A549 (cell line): ENCODE measurements at regions not wholly inside any gene's neighbourhood (a gene's known extent, or its start where the extent isn't known, plus 50 kb on each side); places are given as distances from the start of the nearest gene placed in this dataset.

Experiments used
- ATAC-seq, 2 experiments: fragments of 200-7000 bp in 1 of 2; fragments of >200 bp in 1 of 2; cut with Nextera tagmentation in 1 of 2; cut with Tn5 transposase in 1 of 2; 3 replicates each; pipeline versions ENCODE4 v1.8.0 to v1.9.1; 2018 to 2020; ENCODE audit warnings: mild to moderate bottlenecking in 1 of 2, moderate library complexity in 1 of 2
- CTCF ChIA-PET: fragments of 300-600 bp; sonication (Branson Sonifier 250); formaldehyde crosslinking; extraction: SDS; loops from one replicate; lab custom pipeline; 2021; ENCODE audit warnings: antibody characterized with exemption, inconsistent platforms; lab: Yijun Ruan, JAX
- POLR2A ChIA-PET: fragments of 350-600 bp; formaldehyde crosslinking; extraction: SDS; loops from one replicate; lab custom pipeline; 2021; ENCODE audit warnings: antibody characterized with exemption, inconsistent platforms; lab: Yijun Ruan, JAX
- DNase-seq, 2 experiments: peaks; one replicate each; pipeline versions ENCODE4 v3.0.0 to v3.0.0-alpha.2; 2011 to 2016; ENCODE audit warnings: low read depth in 1 of 2, low spot score in 1 of 2
- FAIRE-seq: peaks from 2 replicates; lab custom pipeline; 2011; peaks lifted over from hg19 to GRCh38; lab: Jason Lieb, UNC
- H3K27ac ChIP-seq, 2 experiments: fragments of >200 bp; sonication (Bioruptor Twin); formaldehyde crosslinking; 3 replicates each; pipeline ENCODE4 v1.5.1; 2016 to 2017
- H3K4me1 ChIP-seq: fragments of >200 bp; sonication (Bioruptor Twin); formaldehyde crosslinking; 3 replicates; pipeline ENCODE4 v1.6.1; 2016
- H3K4me2 ChIP-seq: fragments of >200 bp; sonication (Bioruptor Twin); formaldehyde crosslinking; 3 replicates; pipeline ENCODE4 v1.6.1; 2016
- H3K4me3 ChIP-seq: fragments of >200 bp; sonication (Bioruptor Twin); formaldehyde crosslinking; 3 replicates; pipeline ENCODE4 v1.5.1; 2016
- H3K9me3 ChIP-seq: fragments of >200 bp; sonication (Bioruptor Twin); formaldehyde crosslinking; 3 replicates; pipeline ENCODE4 v1.6.1; 2016
- CBX8 ChIP-seq: fragments of 200-600 bp; sonication (generic); IDR thresholded peaks from 2 replicates; pipeline ENCODE4 v1.6.1; 2016
- CHD2 ChIP-seq: fragments of 150-350 bp; IDR thresholded peaks from 2 replicates; pipeline ENCODE4 v1.6.1; 2014; ENCODE audit warnings: low read length; ENCODE audit not compliant: partially characterized antibody
- EHMT2 ChIP-seq: fragments of 200-600 bp; sonication (generic); IDR thresholded peaks from 2 replicates; pipeline ENCODE4 v1.6.1; 2016; ENCODE audit warnings: antibody characterized with exemption, low read depth, mild to moderate bottlenecking, moderate library complexity
- EP300 ChIP-seq, 2 experiments: fragments of >200 bp; sonication (Bioruptor Twin); formaldehyde crosslinking; IDR thresholded peaks; 2 replicates in 1 of 2; 3 replicates in 1 of 2; pipeline ENCODE4 v1.6.1; 2016 to 2017
- FOSB ChIP-seq: fragments of 250-450 bp; sonication (Bioruptor Pico); IDR thresholded peaks from 2 replicates; pipeline ENCODE4 v1.5.0; 2020; ENCODE audit warnings: mild to moderate bottlenecking, moderate library complexity
- FOSL2 ChIP-seq, 2 experiments: fragments of 450-650 bp in 1 of 2; fragments of >200 bp in 1 of 2; sonication (Bioruptor Twin) in 1 of 2; formaldehyde crosslinking; IDR thresholded peaks; 2 replicates each; pipeline versions ENCODE4 v1.5.0 to v1.6.1; 2016 to 2020; ENCODE audit warnings: mild to moderate bottlenecking in 1 of 2, moderate library complexity in 1 of 2
- FOXS1 ChIP-seq: fragments of 250-450 bp; sonication (Bioruptor Pico); IDR thresholded peaks from 2 replicates; pipeline ENCODE4 v1.5.0; 2020; ENCODE audit warnings: mild to moderate bottlenecking, moderate library complexity
- GATA3 ChIP-seq: IDR thresholded peaks from 2 replicates; pipeline ENCODE4 v1.6.1; 2012; ENCODE audit warnings: borderline replicate concordance
- HDAC2 ChIP-seq: fragments of 200-600 bp; sonication (generic); IDR thresholded peaks from 2 replicates; pipeline ENCODE4 v1.6.1; 2016
- HOXB13 ChIP-seq: fragments of 250-450 bp; sonication (Bioruptor Pico); IDR thresholded peaks from 2 replicates; pipeline ENCODE4 v1.5.0; 2020; ENCODE audit warnings: low read depth, mild to moderate bottlenecking, moderate library complexity
- HOXB5 ChIP-seq: fragments of 250-450 bp; sonication (Bioruptor Pico); IDR thresholded peaks from 2 replicates; pipeline ENCODE4 v1.5.0; 2020; ENCODE audit warnings: mild to moderate bottlenecking, moderate library complexity
- JUN ChIP-seq, 2 experiments: fragments of >200 bp; sonication (Bioruptor Twin); formaldehyde crosslinking; IDR thresholded peaks; 2 replicates in 1 of 2; 3 replicates in 1 of 2; pipeline ENCODE4 v1.6.1; 2016 to 2017
- KDM5A ChIP-seq: fragments of 200-600 bp; sonication (generic); IDR thresholded peaks from 2 replicates; pipeline ENCODE4 v1.6.1; 2016; ENCODE audit warnings: antibody characterized with exemption, mild to moderate bottlenecking
- MAZ ChIP-seq: fragments of 150-350 bp; IDR thresholded peaks from 2 replicates; pipeline ENCODE4 v1.6.1; 2014; ENCODE audit warnings: antibody characterized with exemption, low read depth, low read length, borderline replicate concordance
- MYC ChIP-seq: IDR thresholded peaks from 2 replicates; pipeline ENCODE4 v1.6.1; 2012; ENCODE audit warnings: mild to moderate bottlenecking, inconsistent platforms, low read length, improper control_type of control experiment, borderline replicate concordance
- NPAS2 ChIP-seq: fragments of 250-450 bp; sonication (Bioruptor Pico); IDR thresholded peaks from 2 replicates; pipeline ENCODE4 v1.8.0; 2022; ENCODE audit warnings: mild to moderate bottlenecking, moderate library complexity, borderline replicate concordance
- PHF8 ChIP-seq: fragments of 200-600 bp; sonication (generic); IDR thresholded peaks from 2 replicates; pipeline ENCODE4 v1.6.1; 2016; ENCODE audit warnings: low read depth, mild to moderate bottlenecking, antibody characterized with exemption, moderate library complexity, borderline replicate concordance
- POLR2A ChIP-seq: IDR thresholded peaks from 2 replicates; pipeline ENCODE4 v1.6.1; 2012; ENCODE audit warnings: mild to moderate bottlenecking, low read length
- RCOR1 ChIP-seq: fragments of 150-350 bp; IDR thresholded peaks from 2 replicates; pipeline ENCODE4 v1.6.1; 2014; ENCODE audit warnings: antibody characterized with exemption, low read length, low read depth
- SMC3 ChIP-seq: fragments of >200 bp; sonication (Bioruptor Twin); formaldehyde crosslinking; IDR thresholded peaks from 3 replicates; pipeline ENCODE4 v1.6.1; 2018; ENCODE audit warnings: inconsistent platforms
- TP53 ChIP-seq: fragments of 250-450 bp; sonication (Bioruptor Pico); IDR thresholded peaks from 2 replicates; pipeline ENCODE4 v1.5.0; 2021; ENCODE audit warnings: mild to moderate bottlenecking, moderate library complexity
- WGBS: methylation state at CpG from one replicate; pipeline ENCODE4 v1.1.6; 2017; ENCODE audit errors: missing lambda C conversion rate; 5-methylcytosine and 5-hydroxymethylcytosine counted together
- TF ChIP-seq, protein P1 (sequence below): IDR thresholded peaks from 2 replicates; pipeline ENCODE4 v1.6.1; 2012; ENCODE audit warnings: low read depth, borderline replicate concordance
- TF ChIP-seq, protein P2 (sequence below): fragments of >200 bp; sonication (Bioruptor Twin); formaldehyde crosslinking; IDR thresholded peaks from 3 replicates; pipeline ENCODE4 v1.6.1; 2016
- TF ChIP-seq, protein P3 (sequence below): fragments of >200 bp; sonication (Bioruptor Twin); formaldehyde crosslinking; IDR thresholded peaks from 2 replicates; pipeline ENCODE4 v1.6.1; 2016
- TF ChIP-seq, protein P4 (sequence below): fragments of 150-350 bp; IDR thresholded peaks from 2 replicates; pipeline ENCODE4 v1.6.1; 2014; ENCODE audit warnings: low read depth, mild to moderate bottlenecking, low read length
- TF ChIP-seq, protein P5 (sequence below): fragments of 250-450 bp; sonication (Bioruptor Pico); IDR thresholded peaks from 2 replicates; pipeline ENCODE4 v1.5.0; 2021; ENCODE audit warnings: mild to moderate bottlenecking, moderate library complexity, borderline replicate concordance

DNA sequence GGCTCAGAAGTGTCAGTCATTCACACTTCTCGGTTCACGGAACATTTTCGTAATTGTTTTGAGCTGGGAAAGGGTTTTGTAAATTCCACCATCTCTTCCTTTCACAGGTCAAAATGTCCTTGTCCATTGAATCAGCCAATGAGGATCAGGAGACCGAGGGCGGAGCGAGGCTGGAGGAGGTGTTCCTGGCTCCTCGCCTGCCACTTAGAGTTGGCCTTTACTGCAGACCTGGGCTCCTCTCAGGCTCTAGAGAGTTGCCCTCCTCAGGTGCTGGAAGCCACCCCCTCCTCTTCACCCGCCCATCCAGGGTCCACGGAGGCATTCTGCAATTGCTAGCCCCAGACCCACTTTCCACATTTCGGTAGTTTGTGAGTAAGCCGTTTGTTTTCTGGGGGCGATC, 370.4 kb downstream of the IRS2 start:
- H3K9me3 ChIP-seq: no peaks in the 10 kb centered on the region
- H3K4me2 ChIP-seq: no peak overlapping the region
- H3K27ac ChIP-seq: no peak overlapping the region
- H3K4me3 ChIP-seq: no peak overlapping the region
- 93% methylated on average over 11 of the region's 12 CpGs for WGBS
- POLR2A ChIA-PET: no interaction called here
- no peak for ATAC-seq
- CTCF ChIA-PET: interaction anchor here (0.7 kb wide), 1 partner anchor 202 kb away, joined by 3 read pairs; no protein-coding TSS in a partner anchor
- H3K4me1 ChIP-seq: peaks cover 15% of the 10 kb centered on the region
- DNase-seq: no peak
- TF ChIP-seq FOSL2 (IDR thresholded peaks at IDR 0.05): no peak
- TF ChIP-seq FOSL2 (CRISPR knock-in tag; IDR thresholded peaks at IDR 0.05): no peak
- no peak for TF ChIP-seq NPAS2 (CRISPR knock-in tag)
- no peak for TF ChIP-seq CHD2
- no peak for TF ChIP-seq EP300 (IDR thresholded peaks at IDR 0.05)
- TF ChIP-seq, protein P1, sequence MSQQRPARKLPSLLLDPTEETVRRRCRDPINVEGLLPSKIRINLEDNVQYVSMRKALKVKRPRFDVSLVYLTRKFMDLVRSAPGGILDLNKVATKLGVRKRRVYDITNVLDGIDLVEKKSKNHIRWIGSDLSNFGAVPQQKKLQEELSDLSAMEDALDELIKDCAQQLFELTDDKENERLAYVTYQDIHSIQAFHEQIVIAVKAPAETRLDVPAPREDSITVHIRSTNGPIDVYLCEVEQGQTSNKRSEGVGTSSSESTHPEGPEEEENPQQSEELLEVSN: no peak
- TF ChIP-seq, protein P2, sequence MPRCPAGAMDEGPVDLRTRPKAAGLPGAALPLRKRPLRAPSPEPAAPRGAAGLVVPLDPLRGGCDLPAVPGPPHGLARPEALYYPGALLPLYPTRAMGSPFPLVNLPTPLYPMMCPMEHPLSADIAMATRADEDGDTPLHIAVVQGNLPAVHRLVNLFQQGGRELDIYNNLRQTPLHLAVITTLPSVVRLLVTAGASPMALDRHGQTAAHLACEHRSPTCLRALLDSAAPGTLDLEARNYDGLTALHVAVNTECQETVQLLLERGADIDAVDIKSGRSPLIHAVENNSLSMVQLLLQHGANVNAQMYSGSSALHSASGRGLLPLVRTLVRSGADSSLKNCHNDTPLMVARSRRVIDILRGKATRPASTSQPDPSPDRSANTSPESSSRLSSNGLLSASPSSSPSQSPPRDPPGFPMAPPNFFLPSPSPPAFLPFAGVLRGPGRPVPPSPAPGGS: no peak
- no peak for TF ChIP-seq GATA3
- TF ChIP-seq, protein P3, sequence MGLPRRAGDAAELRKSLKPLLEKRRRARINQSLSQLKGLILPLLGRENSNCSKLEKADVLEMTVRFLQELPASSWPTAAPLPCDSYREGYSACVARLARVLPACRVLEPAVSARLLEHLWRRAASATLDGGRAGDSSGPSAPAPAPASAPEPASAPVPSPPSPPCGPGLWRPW: no peak
- TF ChIP-seq HOXB5 (CRISPR knock-in tag): no peak
- TF ChIP-seq, protein P4, sequence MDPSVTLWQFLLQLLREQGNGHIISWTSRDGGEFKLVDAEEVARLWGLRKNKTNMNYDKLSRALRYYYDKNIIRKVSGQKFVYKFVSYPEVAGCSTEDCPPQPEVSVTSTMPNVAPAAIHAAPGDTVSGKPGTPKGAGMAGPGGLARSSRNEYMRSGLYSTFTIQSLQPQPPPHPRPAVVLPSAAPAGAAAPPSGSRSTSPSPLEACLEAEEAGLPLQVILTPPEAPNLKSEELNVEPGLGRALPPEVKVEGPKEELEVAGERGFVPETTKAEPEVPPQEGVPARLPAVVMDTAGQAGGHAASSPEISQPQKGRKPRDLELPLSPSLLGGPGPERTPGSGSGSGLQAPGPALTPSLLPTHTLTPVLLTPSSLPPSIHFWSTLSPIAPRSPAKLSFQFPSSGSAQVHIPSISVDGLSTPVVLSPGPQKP: no peak
- no peak for FAIRE-seq

DNA sequence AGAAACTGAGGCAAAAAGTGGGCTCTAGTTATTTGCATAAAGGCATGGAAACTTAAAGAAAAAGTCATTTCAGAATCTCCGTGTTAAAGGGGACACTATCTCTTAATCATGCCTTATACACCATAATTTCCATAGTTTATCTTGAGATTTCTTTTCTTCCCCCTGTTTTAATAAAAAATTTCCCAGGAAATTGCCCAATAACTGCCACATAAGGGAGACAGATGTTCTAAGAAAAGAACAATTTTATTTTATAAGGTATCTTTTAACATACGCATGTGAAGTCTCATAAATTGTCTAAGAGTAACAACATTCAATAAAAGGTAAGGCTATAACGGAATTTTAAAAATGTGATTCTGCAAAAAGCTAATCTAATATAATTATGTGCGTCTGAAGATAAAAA, 371.3 kb downstream of the IRS2 start:
- CTCF ChIA-PET: interaction anchor here (0.7 to 1.1 kb wide), 2 partner anchors 15 to 1776 kb away, joined by 3 to 4 read pairs; no protein-coding TSS in a partner anchor
- no peak overlapping the region for H3K27ac ChIP-seq
- DNase-seq: no peak
- H3K4me3 ChIP-seq: no peak overlapping the region
- H3K9me3 ChIP-seq: no peaks in the 10 kb centered on the region
- 91% methylated on average over 4 of the region's 4 CpGs for WGBS
- no peak for TF ChIP-seq HDAC2
- no peak for TF ChIP-seq EHMT2
- no peak for TF ChIP-seq SMC3
- no peak for TF ChIP-seq FOXS1
- TF ChIP-seq KDM5A: no peak
- no peak for TF ChIP-seq MYC
- TF ChIP-seq TP53 (CRISPR knock-in tag): no peak
- no peak for TF ChIP-seq CBX8
- no peak for TF ChIP-seq PHF8
- TF ChIP-seq FOSB: no peak
- no peak for TF ChIP-seq POLR2A
- TF ChIP-seq, protein P5, sequence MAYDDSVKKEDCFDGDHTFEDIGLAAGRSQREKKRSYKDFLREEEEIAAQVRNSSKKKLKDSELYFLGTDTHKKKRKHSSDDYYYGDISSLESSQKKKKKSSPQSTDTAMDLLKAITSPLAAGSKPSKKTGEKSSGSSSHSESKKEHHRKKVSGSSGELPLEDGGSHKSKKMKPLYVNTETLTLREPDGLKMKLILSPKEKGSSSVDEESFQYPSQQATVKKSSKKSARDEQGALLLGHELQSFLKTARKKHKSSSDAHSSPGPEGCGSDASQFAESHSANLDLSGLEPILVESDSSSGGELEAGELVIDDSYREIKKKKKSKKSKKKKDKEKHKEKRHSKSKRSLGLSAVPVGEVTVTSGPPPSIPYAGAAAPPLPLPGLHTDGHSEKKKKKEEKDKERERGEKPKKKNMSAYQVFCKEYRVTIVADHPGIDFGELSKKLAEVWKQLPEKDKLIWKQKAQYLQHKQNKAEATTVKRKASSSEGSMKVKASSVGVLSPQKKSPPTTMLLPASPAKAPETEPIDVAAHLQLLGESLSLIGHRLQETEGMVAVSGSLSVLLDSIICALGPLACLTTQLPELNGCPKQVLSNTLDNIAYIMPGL: no peak
- TF ChIP-seq GATA3: no peak
- no peak for TF ChIP-seq MAZ
- no peak for TF ChIP-seq RCOR1
- TF ChIP-seq HOXB13 (CRISPR knock-in tag): no peak
- no peak for TF ChIP-seq JUN (IDR thresholded peaks at IDR 0.05)
- TF ChIP-seq CHD2: no peak
- TF ChIP-seq, protein P2: no peak
- POLR2A ChIA-PET: no interaction called here
- peaks cover 15% of the 10 kb centered on the region for H3K4me1 ChIP-seq
- H3K4me2 ChIP-seq: no peak overlapping the region
- ATAC-seq: no peak
- no peak for FAIRE-seq
